RWPE1 (cell line): ENCODE measurements at regions not wholly inside any gene's neighbourhood (a gene's known extent, or its start where the extent isn't known, plus 50 kb on each side); places are given as distances from the start of the nearest gene placed in this dataset.

Experiments
- CTCF ChIA-PET: fragments of 350-600 bp; sonication (Branson Sonifier 250); formaldehyde crosslinking; extraction: SDS; loops from one replicate; lab custom pipeline; 2021; lab: Yijun Ruan, JAX
- POLR2A ChIA-PET: fragments of 400-600 bp; formaldehyde crosslinking; extraction: SDS; loops from one replicate; lab custom pipeline; 2020; ENCODE audit warnings: antibody characterized with exemption; ENCODE audit not compliant: low non-redundant PET; lab: Yijun Ruan, JAX
- DNase-seq: peaks from one replicate; pipeline ENCODE4 v3.0.0; 2012; ENCODE audit warnings: low spot score
- H3K27ac ChIP-seq: fragments of 450-650 bp; 2 replicates; pipeline ENCODE4 v1.5.1; 2017
- TF ChIP-seq, protein P1 (sequence below): fragments of 450-650 bp; conservative IDR thresholded peaks from 2 replicates; pipeline ENCODE4 v1.5.1; 2017; ENCODE audit warnings: low read depth, mild to moderate bottlenecking

DNA sequence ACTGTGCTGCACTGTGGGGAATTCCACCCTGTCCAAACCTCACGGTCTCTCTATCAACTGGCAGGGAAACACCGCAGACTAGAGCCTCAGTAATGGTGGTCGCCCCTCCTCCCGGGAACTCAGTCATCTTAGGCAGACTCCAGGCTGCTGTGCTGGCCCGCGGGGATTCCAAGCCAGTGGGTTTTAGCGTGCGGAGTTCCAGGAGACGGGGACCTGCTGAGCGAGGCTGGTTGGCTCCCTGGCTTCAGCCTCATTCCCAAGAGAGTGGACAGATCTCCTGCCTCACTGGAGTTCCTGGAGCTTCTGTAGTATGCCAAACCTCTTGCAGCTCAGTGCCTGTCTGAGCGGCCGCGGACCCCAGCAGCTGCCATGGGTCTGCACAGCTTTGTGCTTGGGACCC is 455.6 kb downstream of the CCDC91 start:
- POLR2A ChIA-PET = no interaction called here
- TF ChIP-seq, protein P1, sequence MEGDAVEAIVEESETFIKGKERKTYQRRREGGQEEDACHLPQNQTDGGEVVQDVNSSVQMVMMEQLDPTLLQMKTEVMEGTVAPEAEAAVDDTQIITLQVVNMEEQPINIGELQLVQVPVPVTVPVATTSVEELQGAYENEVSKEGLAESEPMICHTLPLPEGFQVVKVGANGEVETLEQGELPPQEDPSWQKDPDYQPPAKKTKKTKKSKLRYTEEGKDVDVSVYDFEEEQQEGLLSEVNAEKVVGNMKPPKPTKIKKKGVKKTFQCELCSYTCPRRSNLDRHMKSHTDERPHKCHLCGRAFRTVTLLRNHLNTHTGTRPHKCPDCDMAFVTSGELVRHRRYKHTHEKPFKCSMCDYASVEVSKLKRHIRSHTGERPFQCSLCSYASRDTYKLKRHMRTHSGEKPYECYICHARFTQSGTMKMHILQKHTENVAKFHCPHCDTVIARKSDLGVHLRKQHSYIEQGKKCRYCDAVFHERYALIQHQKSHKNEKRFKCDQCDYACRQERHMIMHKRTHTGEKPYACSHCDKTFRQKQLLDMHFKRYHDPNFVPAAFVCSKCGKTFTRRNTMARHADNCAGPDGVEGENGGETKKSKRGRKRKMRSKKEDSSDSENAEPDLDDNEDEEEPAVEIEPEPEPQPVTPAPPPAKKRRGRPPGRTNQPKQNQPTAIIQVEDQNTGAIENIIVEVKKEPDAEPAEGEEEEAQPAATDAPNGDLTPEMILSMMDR = no peak
- H3K27ac ChIP-seq = no peak overlapping the region
- no peak for DNase-seq
- CTCF ChIA-PET = no interaction called here

DNA sequence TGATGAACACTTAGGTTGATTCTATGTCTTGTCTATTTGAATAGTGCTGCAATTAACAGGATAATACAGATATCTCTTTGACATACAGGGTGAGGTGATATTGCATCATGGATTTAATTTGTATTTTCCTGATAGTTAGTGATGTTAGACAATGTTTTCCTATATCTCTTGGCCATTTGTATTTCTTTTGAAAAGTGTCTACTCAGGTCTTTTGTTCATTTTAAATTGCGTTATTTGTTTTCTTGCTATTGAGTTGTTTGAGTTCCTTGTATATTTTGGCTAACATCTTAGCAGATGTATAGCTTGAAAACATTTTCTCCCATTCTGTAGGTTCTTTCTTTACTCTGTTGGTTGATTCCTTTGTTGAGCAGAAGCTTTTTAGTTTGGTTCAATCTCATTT is 460.6 kb downstream of the CCDC91 start:
- TF ChIP-seq, protein P1 = no peak
- ChIA-PET POLR2A (no interaction called here), CTCF (no interaction called here)
- no peak for DNase-seq
- H3K27ac ChIP-seq = no peak overlapping the region

DNA sequence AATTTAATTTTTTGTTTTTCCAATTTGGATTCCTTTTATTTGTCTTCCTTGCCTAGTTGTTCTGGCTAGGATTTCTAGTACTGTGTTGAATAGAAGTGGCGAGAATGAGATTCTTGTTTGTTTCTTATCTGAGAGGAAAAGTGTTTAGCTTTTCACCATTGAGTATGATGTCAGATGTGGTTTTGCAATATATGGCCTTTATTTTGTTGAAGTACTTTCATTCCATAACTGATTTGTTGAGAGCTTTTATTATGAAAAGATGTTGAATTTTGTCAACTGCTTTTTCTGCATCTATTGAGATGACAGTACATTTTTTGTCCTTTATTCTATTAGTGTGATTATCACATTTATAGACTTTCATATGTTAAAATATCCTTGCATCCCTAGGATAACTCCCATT is 462.0 kb downstream of the CCDC91 start:
- ChIA-PET POLR2A (no interaction called here), CTCF (no interaction called here)
- H3K27ac ChIP-seq = no peak overlapping the region
- TF ChIP-seq, protein P1 = no peak
- no peak for DNase-seq

DNA sequence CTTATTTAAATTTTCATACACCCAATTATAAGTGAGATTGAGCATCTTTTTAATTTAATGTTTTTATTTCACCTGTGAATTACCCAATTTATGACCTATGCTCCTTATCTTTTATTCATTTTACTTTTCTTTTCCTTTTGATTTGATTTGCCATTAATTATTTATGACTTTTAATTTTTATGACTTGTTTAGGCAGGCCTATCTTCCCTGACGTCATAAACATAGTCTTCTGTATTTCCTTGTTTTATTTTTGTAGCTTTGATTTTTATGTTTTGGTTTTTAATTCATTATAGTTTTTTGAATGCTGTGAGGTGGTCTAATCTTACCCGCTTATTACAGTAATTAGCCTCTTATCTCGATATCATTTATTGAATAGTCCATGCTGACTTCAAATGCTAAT is 467.1 kb upstream of the FAR2 start:
- ChIA-PET POLR2A (no interaction called here), CTCF (no interaction called here)
- DNase-seq = no peak
- H3K27ac ChIP-seq = no peak overlapping the region
- TF ChIP-seq, protein P1 = no peak

DNA sequence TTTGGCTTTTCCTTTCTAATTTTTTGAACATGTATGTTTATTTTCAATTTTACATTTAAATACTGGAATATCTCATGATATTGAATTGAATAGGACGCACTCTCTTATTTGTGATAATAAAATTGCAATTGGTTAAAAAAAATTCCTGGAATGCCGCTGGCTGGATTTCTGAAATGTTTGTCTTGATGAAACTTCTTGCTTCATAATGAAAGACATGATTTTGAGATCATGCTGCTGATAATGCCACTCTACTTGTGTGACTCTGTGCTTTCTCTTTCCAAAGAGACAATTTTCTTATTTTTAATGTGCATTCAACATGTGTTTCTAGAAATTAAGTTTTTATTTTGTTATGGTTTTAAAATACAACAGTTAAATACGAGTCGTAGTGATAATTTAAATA is 465.7 kb upstream of the FAR2 start:
- POLR2A ChIA-PET = no interaction called here
- no peak for DNase-seq
- CTCF ChIA-PET = no interaction called here
- TF ChIP-seq, protein P1 = no peak
- H3K27ac ChIP-seq = no peak overlapping the region

DNA sequence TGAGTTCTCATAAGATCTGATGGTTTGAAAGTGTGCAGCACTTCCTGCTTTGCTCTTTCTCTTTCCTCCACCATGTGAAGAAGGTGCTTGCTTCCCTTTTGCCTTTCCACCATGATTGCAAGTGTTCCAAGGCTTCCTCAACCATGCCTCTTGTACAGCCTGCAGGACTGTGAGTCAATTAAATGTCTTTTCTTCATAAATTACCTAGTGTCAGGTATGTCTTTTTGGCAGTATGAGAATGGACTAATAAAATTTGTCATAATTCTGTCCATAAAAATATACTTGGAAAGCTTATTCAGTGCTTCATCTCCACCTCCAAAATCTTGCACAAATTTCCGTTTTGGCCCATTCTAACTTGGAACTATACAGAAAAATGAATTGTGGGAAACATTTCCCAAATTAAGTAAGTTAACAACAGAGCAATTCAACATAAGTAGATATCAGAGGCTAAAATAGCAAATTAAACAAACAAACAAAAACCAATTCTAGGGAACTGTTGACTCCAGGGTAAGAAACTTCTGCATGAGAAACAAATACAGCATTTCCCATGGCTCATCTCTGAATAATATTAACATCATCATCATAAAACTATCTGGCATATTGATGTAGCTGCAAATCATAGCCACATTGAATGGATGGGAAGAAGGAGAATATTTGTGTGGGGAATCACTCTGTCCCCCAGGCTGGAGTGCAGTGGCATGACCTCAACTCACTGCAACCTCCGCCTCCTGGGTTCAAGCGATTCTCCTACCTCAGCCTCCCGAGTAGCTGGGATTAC is 459.5 kb upstream of the FAR2 start:
- H3K27ac ChIP-seq = no peak overlapping the region
- POLR2A ChIA-PET = no interaction called here
- CTCF ChIA-PET = no interaction called here
- DNase-seq = no peak
- TF ChIP-seq, protein P1 = no peak
